Left cardiac atrium (tissue), 4 donors: ENCODE measurements at regions not wholly inside any gene's neighbourhood (a gene's known extent, or its start where the extent isn't known, plus 50 kb on each side); places are given as distances from the start of the nearest gene placed in this dataset.
"Not testable (repeated sequence)": the region's sequence is repeated elsewhere in the genome, so short reads cannot be mapped to it uniquely, and the experiment has no call there.

ENCODE experiments used
- ATAC-seq, 2 donors: fragments of 200-7000 bp; cut with Tn5 transposase; one replicate each; pipeline ENCODE4 v1.9.1; 2020; ENCODE audit warnings: mild to moderate bottlenecking in 2 of 2, moderate library complexity in 2 of 2
- DNase-seq: peaks from one replicate; pipeline ENCODE4 v3.0.0-alpha.2; 2020
- intact Hi-C, 2 donors: fragments of 100-400 bp; cut with DNase I; formaldehyde crosslinking; loops; one replicate each; pipeline versions ENCODE4 v1.14.1 to v1.15.1; 2022 to 2023
- donor health status: DM: no; HTN: yes; CAD: no.
- donor health status: DM: no; HTN: yes; CAD: no; lungs with severe emphysema.
- donor health status: DM: yes; HTN: yes; CAD: no.
- donor health status: Dilated cardiomyopathy.

GRCh38 chr15:59797756-59798604 is 108.9 kb upstream of the BNIP2 start:
- DNase-seq, result no peak
- intact Hi-C loops, result no loop called here
- ATAC-seq, result no peak

GRCh38 chr15:59794229-59794886 is 105.2 kb upstream of the BNIP2 start:
- DNase-seq (no peak), ATAC-seq (no peak)
- intact Hi-C loops, result no loop called here

- no peak for ATAC-seq
- DNase-seq, result no peak
- intact Hi-C loops, result no loop called here
These were observed 103.2 kb upstream of the BNIP2 start for GRCh38 chr15:59792359-59792758.

GRCh38 chr15:59791755-59792154 is 102.6 kb upstream of the BNIP2 start:
- intact Hi-C loops, result no loop called here
- ATAC-seq (no peak), DNase-seq (no peak)

- DNase-seq, result no peak
- ATAC-seq, result no peak
- intact Hi-C loops, result no loop called here
These were observed 102.0 kb upstream of the BNIP2 start for GRCh38 chr15:59791079-59791478.

- DNase-seq, ATAC-seq, intact Hi-C loops: not testable (repeated sequence)
These were observed 97.3 kb upstream of the BNIP2 start for GRCh38 chr15:59786466-59786865.

- intact Hi-C loops, ATAC-seq: not testable (repeated sequence)
These were observed 96.9 kb upstream of the BNIP2 start for GRCh38 chr15:59785981-59786380.

GRCh38 chr15:59783774-59784520 is 94.8 kb upstream of the BNIP2 start:
- DNase-seq, ATAC-seq, intact Hi-C loops: not testable (repeated sequence)

More at GRCh38 chr15:59785981-59786380, 96.9 kb upstream of the BNIP2 start:
- DNase-seq, result not testable (repeated sequence)

GRCh38 chr15:59779110-59779509 is 90.0 kb upstream of the BNIP2 start:
- no peak for DNase-seq
- no peak for ATAC-seq
- intact Hi-C loops, result no loop called here

GRCh38 chr15:59764775-59765174 is 75.7 kb upstream of the BNIP2 start:
- intact Hi-C loops, result no loop called here
- no peak for ATAC-seq
- DNase-seq, result no peak

GRCh38 chr15:59762558-59762957 is 73.4 kb upstream of the BNIP2 start:
- no peak for DNase-seq
- no peak for ATAC-seq
- intact Hi-C loops, result no loop called here

GRCh38 chr15:59760256-59760655 is 71.1 kb upstream of the BNIP2 start:
- DNase-seq, result not testable (repeated sequence)

GRCh38 chr15:59751552-59752413 is 62.7 kb upstream of the BNIP2 start:
- intact Hi-C loops, result no loop called here
- ATAC-seq, result peak in 1 of 2 donors; percentile 25
- no peak for DNase-seq

More at GRCh38 chr15:59760256-59760655, 71.1 kb upstream of the BNIP2 start:
- ATAC-seq, intact Hi-C loops: not testable (repeated sequence)

- intact Hi-C loops, result no loop called here
- DNase-seq (no peak), ATAC-seq (no peak)
These were observed 57.7 kb upstream of the BNIP2 start for GRCh38 chr15:59746777-59747176.

- intact Hi-C loops, result no loop called here
- DNase-seq (no peak), ATAC-seq (no peak)
These were observed 52.3 kb upstream of the BNIP2 start for GRCh38 chr15:59741274-59741906.

GRCh38 chr15:59739557-59740186 is 50.6 kb upstream of the BNIP2 start:
- DNase-seq, result no peak
- ATAC-seq, result no peak
- intact Hi-C loops, result no loop called here
